SJSA1 (cell line): ENCODE measurements at regions not wholly inside any gene's neighbourhood (a gene's known extent, or its start where the extent isn't known, plus 50 kb on each side); places are given as distances from the start of the nearest gene placed in this dataset.
"Not testable (repeated sequence)": the region's sequence is repeated elsewhere in the genome, so short reads cannot be mapped to it uniquely, and the experiment has no call there.

Experiments used
- DNase-seq, 2 experiments: peaks; one replicate each; pipeline ENCODE4 v3.0.0-alpha.2; 2015 to 2020; ENCODE audit warnings: low spot score in 2 of 2, low read depth in 1 of 2
- H3K27ac ChIP-seq: fragments of 250-450 bp; sonication (Bioruptor Pico); 2 replicates; pipeline ENCODE4 v1.5.1; 2020; ENCODE audit warnings: mild to moderate bottlenecking, moderate library complexity
- H3K27me3 ChIP-seq: fragments of 250-450 bp; sonication (Bioruptor Pico); replicated peaks from 2 replicates; pipeline ENCODE4 v1.5.1; 2020; ENCODE audit warnings: mild to moderate bottlenecking, moderate library complexity
- H3K36me3 ChIP-seq: fragments of 250-450 bp; sonication (Bioruptor Pico); 2 replicates; pipeline ENCODE4 v1.5.1; 2020; ENCODE audit warnings: mild to moderate bottlenecking
- H3K4me1 ChIP-seq: fragments of 250-450 bp; sonication (Bioruptor Pico); replicated peaks from 2 replicates; pipeline ENCODE4 v1.6.1; 2021; ENCODE audit warnings: mild to moderate bottlenecking
- H3K4me3 ChIP-seq: fragments of 250-450 bp; sonication (Bioruptor Pico); 2 replicates; pipeline ENCODE4 v1.5.1; 2020; ENCODE audit warnings: mild to moderate bottlenecking
- H3K9me3 ChIP-seq: fragments of 250-450 bp; sonication (Bioruptor Pico); replicated peaks from 2 replicates; pipeline ENCODE4 v1.5.1; 2020; ENCODE audit warnings: mild to moderate bottlenecking

GRCh38 chr18:75840131-75840530 lies 412.6 kb upstream of the SMIM21 start:
- Histone ChIP-seq H3K27ac (no peak overlapping the region), H3K9me3 (no peaks in the 10 kb centered on the region), H3K4me3 (no peak overlapping the region), H3K4me1 (no peaks in the 10 kb centered on the region), H3K36me3 (no peaks in the 10 kb centered on the region), H3K27me3 (no peaks in the 10 kb centered on the region)
- DNase-seq, result no peak

- H3K27me3 ChIP-seq, H3K27ac ChIP-seq, H3K4me3 ChIP-seq, H3K9me3 ChIP-seq, H3K4me1 ChIP-seq, DNase-seq, H3K36me3 ChIP-seq: not testable (repeated sequence)
These were observed 412.2 kb upstream of the SMIM21 start for GRCh38 chr18:75839686-75840085.

- no peaks in the 10 kb centered on the region for H3K9me3 ChIP-seq
- H3K36me3 ChIP-seq, result no peaks in the 10 kb centered on the region
- no peaks in the 10 kb centered on the region for H3K4me1 ChIP-seq
- H3K27ac ChIP-seq, result no peak overlapping the region
- DNase-seq, result no peak
- no peak overlapping the region for H3K4me3 ChIP-seq
- H3K27me3 ChIP-seq, result no peaks in the 10 kb centered on the region
These were observed 411.5 kb upstream of the SMIM21 start for GRCh38 chr18:75839041-75839440.

DNA sequence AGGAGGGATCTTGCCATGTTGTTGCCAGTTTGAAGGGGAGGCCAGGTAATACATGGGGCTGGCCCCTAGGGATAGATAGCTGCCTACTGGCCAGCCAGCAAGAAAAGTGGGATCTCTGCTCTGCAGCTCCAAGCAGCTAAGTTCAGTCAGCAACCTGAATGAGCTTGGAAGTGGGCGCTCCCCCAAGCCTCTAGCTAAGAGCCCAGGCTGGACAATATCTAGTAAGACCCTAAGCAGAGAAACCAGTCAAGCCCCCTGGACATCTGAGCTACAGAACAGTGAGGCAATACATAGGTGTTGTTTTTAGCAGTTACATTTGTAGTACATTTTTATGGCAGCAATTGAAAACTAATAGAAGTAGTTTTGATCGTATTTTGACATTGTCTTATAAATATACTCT lies 409.8 kb upstream of the SMIM21 start:
- no peaks in the 10 kb centered on the region for H3K4me1 ChIP-seq
- no peaks in the 10 kb centered on the region for H3K36me3 ChIP-seq
- no peak for DNase-seq
- H3K27me3 ChIP-seq, result no peaks in the 10 kb centered on the region
- H3K27ac ChIP-seq, result no peak overlapping the region
- no peak overlapping the region for H3K4me3 ChIP-seq
- H3K9me3 ChIP-seq, result no peaks in the 10 kb centered on the region

DNA sequence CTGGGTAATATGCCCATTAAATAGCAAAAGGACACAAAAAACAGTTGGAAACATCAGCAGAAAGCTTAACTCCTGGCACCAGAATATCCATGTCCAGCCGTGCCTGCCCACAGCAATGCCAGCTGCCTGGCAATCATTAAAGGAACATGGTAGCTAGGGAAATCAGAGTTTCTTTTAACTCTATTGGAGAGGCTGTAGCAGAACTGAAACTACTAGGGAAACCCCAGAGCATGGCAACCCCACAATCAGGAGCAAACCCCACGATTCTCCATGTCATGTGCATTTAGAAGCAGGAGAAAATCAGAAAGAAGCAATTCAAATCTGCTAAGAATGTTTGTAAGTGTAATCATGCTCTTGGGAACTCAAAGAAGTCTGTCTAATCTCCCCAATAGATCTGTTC lies 409.0 kb upstream of the SMIM21 start:
- no peak overlapping the region for H3K27ac ChIP-seq
- no peaks in the 10 kb centered on the region for H3K9me3 ChIP-seq
- H3K4me1 ChIP-seq, result no peaks in the 10 kb centered on the region
- no peaks in the 10 kb centered on the region for H3K27me3 ChIP-seq
- DNase-seq, result no peak
- H3K4me3 ChIP-seq, result no peak overlapping the region
- H3K36me3 ChIP-seq, result no peaks in the 10 kb centered on the region

- H3K9me3 ChIP-seq, result no peaks in the 10 kb centered on the region
- H3K27ac ChIP-seq, result no peak overlapping the region
- no peaks in the 10 kb centered on the region for H3K36me3 ChIP-seq
- no peak for DNase-seq
- no peak overlapping the region for H3K4me3 ChIP-seq
- H3K27me3 ChIP-seq, result no peaks in the 10 kb centered on the region
- H3K4me1 ChIP-seq, result no peaks in the 10 kb centered on the region
These were observed 404.5 kb upstream of the SMIM21 start for GRCh38 chr18:75831960-75832359.

- Histone ChIP-seq H3K27ac (no peak overlapping the region), H3K4me3 (no peak overlapping the region), H3K9me3 (no peaks in the 10 kb centered on the region), H3K4me1 (no peaks in the 10 kb centered on the region), H3K36me3 (no peaks in the 10 kb centered on the region), H3K27me3 (no peaks in the 10 kb centered on the region)
- no peak for DNase-seq
These were observed 403.3 kb upstream of the SMIM21 start for GRCh38 chr18:75830828-75831227.

DNA sequence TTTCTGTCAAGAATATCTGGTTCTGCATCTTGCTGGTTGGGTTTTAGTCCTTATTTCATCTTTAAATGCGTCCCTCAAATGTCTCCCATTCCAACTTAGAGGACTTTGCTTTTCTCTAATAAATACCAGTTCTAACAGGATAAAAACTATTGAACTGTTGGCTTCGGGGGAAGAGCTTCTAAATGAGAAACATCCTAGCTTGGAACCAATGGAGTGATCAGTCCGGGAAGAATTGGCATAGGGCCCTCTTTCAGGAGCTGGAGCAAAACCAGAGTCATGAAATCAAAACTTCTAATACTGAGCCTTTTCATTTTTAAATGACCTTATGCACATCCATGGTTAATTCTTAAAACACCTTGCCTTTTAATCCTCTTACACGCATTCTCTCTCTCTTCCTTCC lies 401.6 kb upstream of the SMIM21 start:
- no peaks in the 10 kb centered on the region for H3K36me3 ChIP-seq
- H3K4me3 ChIP-seq, result no peak overlapping the region
- H3K4me1 ChIP-seq, result no peaks in the 10 kb centered on the region
- DNase-seq, result no peak
- H3K9me3 ChIP-seq, result no peaks in the 10 kb centered on the region
- no peak overlapping the region for H3K27ac ChIP-seq
- no peaks in the 10 kb centered on the region for H3K27me3 ChIP-seq

GRCh38 chr18:75828379-75828778 lies 400.9 kb upstream of the SMIM21 start:
- Histone ChIP-seq H3K9me3 (no peaks in the 10 kb centered on the region), H3K27ac (no peak overlapping the region), H3K4me1 (no peaks in the 10 kb centered on the region), H3K4me3 (no peak overlapping the region), H3K27me3 (no peaks in the 10 kb centered on the region), H3K36me3 (no peaks in the 10 kb centered on the region)
- DNase-seq, result no peak

DNA sequence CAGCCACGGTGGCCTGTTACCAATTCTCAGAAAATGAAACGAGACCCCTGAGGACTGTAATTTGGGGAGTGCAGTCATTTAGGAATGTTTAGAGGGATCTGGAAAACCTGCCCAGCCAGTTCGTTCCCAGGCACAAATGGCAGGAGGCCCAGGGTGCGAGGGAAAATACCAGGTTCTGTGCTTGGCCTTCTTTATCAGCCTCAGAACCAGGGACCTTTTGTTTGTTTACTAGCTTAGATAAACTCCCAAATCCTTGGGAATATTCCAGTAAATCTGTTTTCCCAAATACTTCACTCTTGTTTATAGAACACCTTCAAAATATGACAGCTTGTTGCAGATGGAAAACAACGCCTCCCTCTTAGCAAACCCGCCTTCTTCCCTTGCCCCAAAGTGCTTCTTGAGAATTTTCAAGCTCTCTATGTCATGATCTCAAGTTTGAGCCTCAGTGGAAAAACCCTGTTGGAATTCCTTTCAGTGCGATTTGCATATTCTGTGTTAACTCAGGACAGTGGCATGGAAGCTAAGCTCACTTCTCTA lies 400.3 kb upstream of the SMIM21 start:
- DNase-seq, result no peak
- Histone ChIP-seq H3K4me3 (no peak overlapping the region), H3K9me3 (no peaks in the 10 kb centered on the region), H3K27ac (no peak overlapping the region), H3K4me1 (no peaks in the 10 kb centered on the region), H3K36me3 (no peaks in the 10 kb centered on the region), H3K27me3 (no peaks in the 10 kb centered on the region)

DNA sequence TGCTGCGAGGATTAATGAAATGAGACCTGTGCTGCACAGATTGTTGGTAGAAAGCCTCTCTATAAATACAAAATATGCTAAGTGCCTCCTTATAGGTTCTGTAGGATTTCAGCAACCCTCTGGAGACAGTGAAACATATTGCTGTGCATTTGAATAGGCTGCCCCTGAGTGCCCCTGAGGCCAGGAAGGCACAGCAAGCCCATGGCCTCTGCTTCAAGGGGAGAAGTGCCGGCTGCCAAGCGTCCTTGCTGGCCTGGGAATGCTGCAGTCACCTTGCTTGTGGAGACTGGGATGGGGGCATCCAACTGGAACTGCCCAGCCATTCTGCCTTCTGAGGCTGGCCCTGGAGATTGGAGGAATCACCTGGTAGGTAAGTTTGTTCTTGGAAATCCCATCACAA lies 397.2 kb upstream of the SMIM21 start:
- H3K4me3 ChIP-seq, result no peak overlapping the region
- no peak for DNase-seq
- H3K27me3 ChIP-seq, result no peaks in the 10 kb centered on the region
- no peaks in the 10 kb centered on the region for H3K9me3 ChIP-seq
- H3K4me1 ChIP-seq, result no peaks in the 10 kb centered on the region
- H3K36me3 ChIP-seq, result no peaks in the 10 kb centered on the region
- H3K27ac ChIP-seq, result no peak overlapping the region

DNA sequence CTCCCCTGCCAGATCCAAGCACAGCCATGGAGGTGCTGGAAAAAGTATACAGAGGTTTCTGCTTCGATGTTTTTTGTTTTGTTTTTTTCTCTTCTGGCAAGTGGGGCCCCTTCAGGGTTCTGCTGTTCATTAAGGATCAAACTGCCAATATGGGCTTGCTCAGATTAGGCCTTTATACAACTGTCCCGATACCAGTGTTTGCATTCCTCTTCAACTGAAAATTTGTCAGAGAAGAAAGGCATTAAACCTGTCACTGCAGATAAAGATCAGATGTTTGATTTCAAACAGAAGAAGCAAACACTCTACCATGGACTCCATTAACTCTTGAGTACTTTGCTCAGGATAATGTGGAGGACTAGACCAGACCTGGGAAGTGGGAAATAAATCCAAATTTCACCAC lies 396.0 kb upstream of the SMIM21 start:
- Histone ChIP-seq H3K9me3 (no peaks in the 10 kb centered on the region), H3K36me3 (no peaks in the 10 kb centered on the region)

DNA sequence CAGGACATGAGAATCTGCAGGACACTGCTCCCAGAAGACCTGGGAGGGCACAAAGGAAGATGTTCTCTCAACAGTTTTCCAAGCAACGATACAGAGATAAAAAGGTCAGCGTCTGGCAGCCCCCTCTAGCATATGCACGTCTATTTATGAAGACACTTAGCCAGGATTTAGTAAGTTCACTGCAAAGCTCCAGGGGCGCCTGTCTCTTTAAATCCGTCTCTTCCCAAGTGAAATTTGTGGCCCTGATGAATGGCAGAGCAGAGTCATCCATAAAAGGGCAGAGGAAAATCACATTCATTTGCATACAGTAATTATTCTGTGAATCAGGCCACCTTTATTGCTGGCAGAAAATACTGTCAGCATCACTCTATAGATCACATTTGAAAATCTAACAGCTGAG lies 390.9 kb upstream of the SMIM21 start:
- Histone ChIP-seq H3K36me3 (no peaks in the 10 kb centered on the region), H3K4me3 (no peak overlapping the region), H3K27me3 (no peaks in the 10 kb centered on the region)

More for the DNA sequence above, 396.0 kb upstream of the SMIM21 start:
- no peaks in the 10 kb centered on the region for H3K4me1 ChIP-seq
- H3K27me3 ChIP-seq, result no peaks in the 10 kb centered on the region
- no peak overlapping the region for H3K4me3 ChIP-seq
- no peak overlapping the region for H3K27ac ChIP-seq
- DNase-seq, result no peak

GRCh38 chr18:75815767-75816166 lies 388.3 kb upstream of the SMIM21 start:
- no peaks in the 10 kb centered on the region for H3K36me3 ChIP-seq
- H3K4me1 ChIP-seq, result peaks cover 16% of the 10 kb centered on the region
- H3K9me3 ChIP-seq, result no peaks in the 10 kb centered on the region
- no peak overlapping the region for H3K4me3 ChIP-seq
- H3K27me3 ChIP-seq, result no peaks in the 10 kb centered on the region
- H3K27ac ChIP-seq, result no peak overlapping the region
- DNase-seq, result no peak

More for the DNA sequence above, 390.9 kb upstream of the SMIM21 start:
- DNase-seq, result no peak
- Histone ChIP-seq H3K4me1 (no peaks in the 10 kb centered on the region), H3K9me3 (no peaks in the 10 kb centered on the region), H3K27ac (no peak overlapping the region)

GRCh38 chr18:75812761-75813160 lies 385.3 kb upstream of the SMIM21 start:
- peaks cover 25% of the 10 kb centered on the region for H3K4me1 ChIP-seq
- H3K4me3 ChIP-seq, result no peak overlapping the region
- DNase-seq, result no peak
- H3K36me3 ChIP-seq, result no peaks in the 10 kb centered on the region
- H3K27ac ChIP-seq, result no peak overlapping the region
- no peaks in the 10 kb centered on the region for H3K27me3 ChIP-seq
- H3K9me3 ChIP-seq, result no peaks in the 10 kb centered on the region
